Large intestine (tissue), 3 donors: ENCODE measurements at regions not wholly inside any gene's neighbourhood (a gene's known extent, or its start where the extent isn't known, plus 50 kb on each side); places are given as distances from the start of the nearest gene placed in this dataset.

Source experiments
- DNase-seq, 2 donors: peaks; one replicate each; pipeline versions ENCODE4 v3.0.0 to v3.0.0-alpha.2; 2013
- H3K27ac ChIP-seq: one replicate; pipeline ENCODE4 v1.5.1; 2013; ENCODE audit warnings: low read length
- H3K27me3 ChIP-seq: 2 replicates; pipeline ENCODE4 v1.6.1; 2013; ENCODE audit warnings: low read length; ENCODE audit not compliant: control insufficient read depth, insufficient read depth
- H3K36me3 ChIP-seq: 2 replicates; pipeline ENCODE4 v1.6.1; 2013; ENCODE audit warnings: low read length; ENCODE audit not compliant: control insufficient read depth, insufficient read depth
- H3K4me1 ChIP-seq: one replicate; pipeline ENCODE4 v1.6.1; 2013; ENCODE audit warnings: low read length; ENCODE audit not compliant: control insufficient read depth, insufficient read depth
- H3K4me3 ChIP-seq: one replicate; pipeline ENCODE4 v1.5.1; 2013; ENCODE audit warnings: low read length
- H3K9me3 ChIP-seq: one replicate; pipeline ENCODE4 v1.6.1; 2013; ENCODE audit warnings: mild to moderate bottlenecking, low read depth, low read length, moderate library complexity; ENCODE audit not compliant: control insufficient read depth
- WGBS: methylation state at CpG from one replicate; pipeline ENCODE4 v1.1.5; 2013; ENCODE audit warnings: low lambda C conversion rate; ENCODE audit not compliant: insufficient coverage; 5-methylcytosine and 5-hydroxymethylcytosine counted together

DNA sequence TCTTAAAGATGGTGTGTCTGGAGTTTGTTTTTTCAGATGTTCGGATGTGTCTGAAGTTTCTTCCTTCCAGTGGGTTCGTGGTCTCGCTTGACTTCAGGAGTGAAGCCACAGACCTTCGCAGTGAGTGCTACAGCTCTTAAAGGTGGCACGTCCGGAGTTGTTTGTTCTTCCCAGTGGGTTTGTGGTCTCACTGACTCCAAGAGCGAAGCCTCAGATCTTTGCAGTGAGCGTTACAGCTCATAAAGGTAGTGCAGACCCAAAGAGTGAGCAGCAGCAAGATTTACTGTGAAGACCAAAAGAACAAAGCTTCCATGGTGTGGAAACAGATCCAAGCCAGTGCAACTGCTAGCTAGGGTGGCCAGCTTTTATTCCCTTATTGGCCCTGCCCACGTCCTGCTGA lies 1430.4 kb upstream of the B3GALT2 start:
- DNase-seq: no peak
- Histone ChIP-seq H3K27ac (no peak overlapping the region), H3K4me3 (no peak overlapping the region), H3K27me3 (no peaks in the 10 kb centered on the region), H3K4me1 (no peaks in the 10 kb centered on the region), H3K9me3 (no peaks in the 10 kb centered on the region), H3K36me3 (no peaks in the 10 kb centered on the region)
- no CpG with 5 or more reads among the region's 9 CpGs for WGBS

- Histone ChIP-seq H3K36me3 (no peaks in the 10 kb centered on the region), H3K27ac (no peak overlapping the region), H3K9me3 (no peaks in the 10 kb centered on the region), H3K4me3 (no peak overlapping the region), H3K4me1 (no peaks in the 10 kb centered on the region), H3K27me3 (no peaks in the 10 kb centered on the region)
- WGBS: no CpG with 5 or more reads among the region's 1 CpG
- no peak for DNase-seq
Measured at GRCh38 chr1:194602184-194602583, 1415.8 kb upstream of the B3GALT2 start.

DNA sequence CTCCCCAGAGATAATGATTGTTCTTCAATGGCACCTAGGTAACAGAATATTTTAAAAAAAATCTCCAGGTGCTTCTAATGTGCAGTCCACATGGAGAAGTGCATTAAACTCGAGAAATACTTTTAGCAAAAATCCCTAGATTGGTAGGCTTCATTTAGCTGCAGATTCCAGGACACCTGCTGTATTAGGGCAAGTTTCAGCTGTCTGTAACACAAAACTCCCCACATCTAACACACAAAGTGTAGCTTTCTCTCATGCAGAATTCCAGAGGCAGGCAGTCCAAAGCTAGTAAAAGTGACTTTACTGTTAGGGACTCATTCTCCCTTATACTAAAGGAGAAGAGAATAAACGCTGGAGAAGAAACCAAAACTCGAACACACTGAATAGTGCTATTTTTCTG lies 1414.3 kb upstream of the B3GALT2 start:
- H3K9me3 ChIP-seq: no peaks in the 10 kb centered on the region
- H3K36me3 ChIP-seq: no peaks in the 10 kb centered on the region
- 60% methylated on average over 1 of the region's 3 CpGs for WGBS
- no peaks in the 10 kb centered on the region for H3K27me3 ChIP-seq
- DNase-seq: no peak
- no peak overlapping the region for H3K27ac ChIP-seq
- H3K4me1 ChIP-seq: no peaks in the 10 kb centered on the region
- no peak overlapping the region for H3K4me3 ChIP-seq

GRCh38 chr1:194598098-194598497 lies 1411.7 kb upstream of the B3GALT2 start:
- Histone ChIP-seq H3K4me3 (no peak overlapping the region), H3K9me3 (no peaks in the 10 kb centered on the region), H3K36me3 (no peaks in the 10 kb centered on the region), H3K27me3 (no peaks in the 10 kb centered on the region), H3K4me1 (no peaks in the 10 kb centered on the region), H3K27ac (no peak overlapping the region)
- DNase-seq: no peak
- no CpG with 5 or more reads among the region's 1 CpG for WGBS

DNA sequence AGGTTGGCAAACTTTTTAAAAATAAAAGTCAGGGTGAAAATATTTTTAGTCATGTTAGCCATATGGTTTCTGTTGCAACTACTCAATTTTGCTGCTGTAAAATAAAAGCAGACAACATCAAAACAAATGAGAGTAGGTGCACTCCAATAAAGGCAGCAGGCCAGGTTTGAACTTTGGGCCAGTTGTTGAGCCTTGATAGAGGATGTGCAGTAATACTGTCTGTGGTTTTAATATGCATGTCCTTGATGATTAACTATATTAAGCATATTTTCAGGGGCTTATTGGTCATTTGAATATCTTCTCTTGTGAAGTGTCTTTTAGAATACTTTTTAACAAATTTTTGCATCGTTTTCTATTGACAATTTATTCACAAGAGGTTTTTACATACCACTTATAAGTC lies 1399.9 kb upstream of the B3GALT2 start:
- no peak overlapping the region for H3K4me3 ChIP-seq
- no peaks in the 10 kb centered on the region for H3K4me1 ChIP-seq
- H3K36me3 ChIP-seq: no peaks in the 10 kb centered on the region
- H3K9me3 ChIP-seq: no peaks in the 10 kb centered on the region
- H3K27ac ChIP-seq: no peak overlapping the region
- no peak for DNase-seq
- WGBS: 63% methylated on average over 1 of the region's 1 CpG
- no peaks in the 10 kb centered on the region for H3K27me3 ChIP-seq

DNA sequence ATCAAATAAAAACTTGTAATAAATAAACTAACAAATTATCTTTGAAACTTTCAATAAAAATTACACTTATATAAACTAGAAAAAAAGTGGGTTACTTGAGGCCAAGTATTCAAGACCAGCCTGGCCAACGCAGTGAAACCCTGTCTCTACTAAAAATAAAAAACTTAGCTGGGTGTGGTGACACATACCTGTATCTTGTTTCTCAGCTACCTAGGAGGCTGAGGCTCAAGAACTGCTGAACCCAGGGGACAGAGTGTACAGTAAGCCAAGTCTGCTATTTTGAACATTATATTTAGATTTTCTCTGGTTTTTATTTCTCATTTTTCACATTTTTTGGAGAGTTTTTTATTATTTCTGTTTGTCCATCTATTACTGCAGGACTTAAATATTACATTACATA lies 1397.6 kb upstream of the B3GALT2 start:
- no peak for DNase-seq
- Histone ChIP-seq H3K9me3 (no peaks in the 10 kb centered on the region), H3K4me3 (no peak overlapping the region), H3K4me1 (no peaks in the 10 kb centered on the region), H3K36me3 (no peaks in the 10 kb centered on the region), H3K27me3 (no peaks in the 10 kb centered on the region), H3K27ac (no peak overlapping the region)
- no CpG with 5 or more reads among the region's 1 CpG for WGBS

DNA sequence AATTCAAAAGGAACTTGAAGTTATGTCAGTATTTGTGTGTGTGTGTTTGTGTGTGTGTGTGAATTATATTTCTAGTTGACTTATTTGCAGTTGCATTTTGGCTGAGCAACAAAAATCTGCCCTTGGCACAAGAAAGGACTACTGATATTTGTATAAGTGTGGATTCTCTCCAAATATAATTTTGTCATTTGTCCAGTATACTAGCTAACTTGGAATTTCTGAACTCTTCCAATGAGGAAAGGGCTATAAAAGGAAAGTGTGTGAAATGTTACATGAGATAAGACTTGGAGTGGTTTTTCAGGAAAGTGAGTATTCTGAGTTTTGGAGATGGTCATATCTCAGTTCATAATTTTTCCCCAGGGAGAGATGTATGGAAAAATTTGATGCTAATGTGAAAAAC lies 1384.1 kb upstream of the B3GALT2 start:
- Histone ChIP-seq H3K36me3 (no peaks in the 10 kb centered on the region), H3K4me1 (no peaks in the 10 kb centered on the region), H3K9me3 (no peaks in the 10 kb centered on the region), H3K27me3 (no peaks in the 10 kb centered on the region), H3K4me3 (no peak overlapping the region), H3K27ac (no peak overlapping the region)
- no peak for DNase-seq

- no peaks in the 10 kb centered on the region for H3K27me3 ChIP-seq
- no peaks in the 10 kb centered on the region for H3K36me3 ChIP-seq
- DNase-seq: no peak
- H3K27ac ChIP-seq: no peak overlapping the region
- H3K4me3 ChIP-seq: no peak overlapping the region
- no peaks in the 10 kb centered on the region for H3K9me3 ChIP-seq
- no peaks in the 10 kb centered on the region for H3K4me1 ChIP-seq
Measured at GRCh38 chr1:194568610-194569009, 1382.2 kb upstream of the B3GALT2 start.

DNA sequence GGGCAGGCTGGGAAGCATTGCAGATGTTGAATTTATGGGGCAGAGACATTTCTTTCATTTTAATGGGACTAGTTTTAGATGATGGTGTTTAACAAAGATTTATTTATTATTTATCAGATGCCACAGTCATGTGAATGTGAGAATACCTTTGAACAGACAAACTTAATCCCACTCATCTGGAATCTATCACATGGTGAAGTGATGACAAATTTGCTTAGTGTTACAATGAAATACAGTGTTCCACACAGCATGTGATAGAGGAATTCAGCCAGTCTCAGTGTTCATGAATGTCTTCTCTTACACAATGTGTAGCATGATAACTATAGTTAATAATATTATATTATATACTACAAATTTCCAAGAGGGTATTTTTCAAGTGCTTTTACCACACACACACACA lies 1361.7 kb upstream of the B3GALT2 start:
- Histone ChIP-seq H3K27me3 (no peaks in the 10 kb centered on the region), H3K9me3 (no peaks in the 10 kb centered on the region), H3K27ac (no peak overlapping the region), H3K36me3 (no peaks in the 10 kb centered on the region), H3K4me1 (no peaks in the 10 kb centered on the region), H3K4me3 (no peak overlapping the region)
- DNase-seq: no peak

DNA sequence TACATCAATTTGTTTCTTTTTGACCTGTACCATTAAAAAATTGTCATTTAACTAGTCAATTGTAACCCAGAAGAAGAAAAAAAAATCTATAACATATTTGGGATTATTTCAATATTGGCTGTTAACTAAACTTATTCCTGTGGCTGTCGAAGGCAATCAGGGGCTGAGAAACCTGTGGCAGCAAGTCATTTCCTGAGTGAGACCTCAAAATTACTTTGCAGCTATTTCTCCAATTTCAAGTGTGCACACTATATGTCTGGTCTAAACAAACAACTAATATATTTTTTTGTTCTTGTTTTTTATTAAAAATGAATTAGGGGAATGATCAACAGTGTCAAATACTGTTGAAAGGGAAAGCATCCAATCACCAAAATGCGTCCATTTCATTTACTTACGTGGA lies 1357.6 kb upstream of the B3GALT2 start:
- DNase-seq: no peak
- no peak overlapping the region for H3K4me3 ChIP-seq
- H3K9me3 ChIP-seq: no peaks in the 10 kb centered on the region
- H3K4me1 ChIP-seq: no peaks in the 10 kb centered on the region
- no peaks in the 10 kb centered on the region for H3K27me3 ChIP-seq
- H3K36me3 ChIP-seq: no peaks in the 10 kb centered on the region
- WGBS: no CpG with 5 or more reads among the region's 3 CpGs
- no peak overlapping the region for H3K27ac ChIP-seq

DNA sequence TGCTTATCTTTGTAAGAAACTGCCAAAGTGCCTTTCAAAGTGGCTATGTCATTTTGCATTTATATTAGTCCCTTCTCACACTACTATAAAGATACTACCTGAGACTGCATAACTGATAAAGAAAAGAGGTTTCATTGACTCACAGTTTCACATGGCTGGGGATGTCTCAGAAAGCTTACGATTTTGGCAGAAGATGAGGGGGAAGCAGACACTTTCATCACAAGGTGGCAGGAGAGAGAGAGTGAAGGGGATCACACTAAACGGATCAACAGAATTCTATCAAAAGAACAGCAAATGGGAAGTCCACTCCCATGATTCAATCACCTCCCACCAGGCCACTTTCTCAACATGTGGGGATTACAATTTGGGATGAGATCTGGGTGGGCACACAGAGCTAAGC lies 1352.0 kb upstream of the B3GALT2 start:
- H3K4me1 ChIP-seq: no peaks in the 10 kb centered on the region
- no peak overlapping the region for H3K27ac ChIP-seq
- H3K27me3 ChIP-seq: no peaks in the 10 kb centered on the region
- 80% methylated on average over 1 of the region's 2 CpGs for WGBS
- no peak overlapping the region for H3K4me3 ChIP-seq
- no peaks in the 10 kb centered on the region for H3K36me3 ChIP-seq
- no peaks in the 10 kb centered on the region for H3K9me3 ChIP-seq
- no peak for DNase-seq

DNA sequence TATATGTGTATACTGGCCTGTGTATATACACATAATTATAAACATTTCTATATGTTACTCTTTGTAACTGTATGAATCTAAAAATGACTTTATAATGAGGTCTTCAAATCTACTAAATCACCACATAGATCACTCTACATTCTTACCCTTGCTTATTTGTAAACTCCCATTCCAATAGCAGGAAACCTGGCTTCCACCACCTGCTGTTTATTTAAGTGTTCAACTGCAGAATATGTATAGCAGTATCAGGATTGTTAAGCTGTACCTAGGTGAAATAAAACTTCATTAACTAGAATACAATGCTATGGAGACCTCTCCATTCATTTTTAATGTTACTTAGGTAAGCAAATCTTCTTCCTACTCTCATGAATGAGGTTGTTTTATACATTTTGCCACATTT lies 1351.1 kb upstream of the B3GALT2 start:
- Histone ChIP-seq H3K27ac (no peak overlapping the region), H3K9me3 (no peaks in the 10 kb centered on the region), H3K27me3 (no peaks in the 10 kb centered on the region), H3K4me1 (no peaks in the 10 kb centered on the region), H3K4me3 (no peak overlapping the region), H3K36me3 (no peaks in the 10 kb centered on the region)
- DNase-seq: no peak
